ENCODE measurements at regions not wholly inside any gene's neighbourhood (a gene's known extent, or its start where the extent isn't known, plus 50 kb on each side); places are given as distances from the start of the nearest gene placed in this dataset.

DNA sequence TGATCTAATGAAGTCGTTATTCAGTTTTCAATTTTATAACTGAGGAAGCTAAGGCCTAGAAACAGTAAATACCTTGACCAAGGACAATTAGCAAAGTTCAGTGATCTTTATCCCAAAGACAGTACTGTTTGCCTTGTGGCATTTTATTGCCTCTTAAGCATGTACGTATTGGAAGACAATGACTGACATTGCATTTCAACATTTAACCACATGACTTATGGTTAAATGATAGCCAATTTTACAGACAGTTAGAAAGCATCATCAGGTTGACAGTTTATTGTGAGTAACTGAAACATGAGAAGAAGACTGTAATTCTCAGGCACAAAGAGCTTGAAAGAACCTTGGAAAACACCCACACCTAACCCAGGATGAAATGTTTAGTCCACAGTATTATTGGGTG, 390.8 kb upstream of the ZNF385D start:
- Histone ChIP-seq H3K36me3 (ENCODE audit: insufficient read depth, low read length, poor library complexity, severe bottlenecking) (no peaks in the 10 kb centered on the region), H3K4me1 (ENCODE audit: insufficient read depth, low read length, poor library complexity, severe bottlenecking) (no peaks in the 10 kb centered on the region), H3K27ac (ENCODE audit: low read depth, low read length, poor library complexity, severe bottlenecking) (no peak overlapping the region), H3K27me3 (replicated peaks; ENCODE audit: insufficient read depth, low read depth, low read length, poor library complexity) (no peaks in the 10 kb centered on the region), H3K9me3 (ENCODE audit: low read depth, low read length, poor library complexity, severe bottlenecking) (no peaks in the 10 kb centered on the region), H3K4me3 (ENCODE audit: low read depth, low read length, poor library complexity, severe bottlenecking) (no peak overlapping the region)
- no peak for TF ChIP-seq EZH2 (IDR thresholded peaks at IDR 0.05; ENCODE audit: borderline replicate concordance, low read depth, low read length, poor library complexity, severe bottlenecking)
- TF ChIP-seq CTCF (conservative IDR thresholded peaks at IDR 0.05; ENCODE audit: low read depth, low read length): no peak
- no TSS peak for BruUV-seq (replicated peaks)
- no peak for DNase-seq (ENCODE audit: low spot score)
- intact Hi-C loops (cut with micrococcal nuclease; ENCODE audit: unreplicated experiment): no loop called here
- CTCF ChIA-PET: no interaction called here
- POLR2A ChIA-PET (ENCODE audit: low non-redundant PET): no interaction called here

DNA sequence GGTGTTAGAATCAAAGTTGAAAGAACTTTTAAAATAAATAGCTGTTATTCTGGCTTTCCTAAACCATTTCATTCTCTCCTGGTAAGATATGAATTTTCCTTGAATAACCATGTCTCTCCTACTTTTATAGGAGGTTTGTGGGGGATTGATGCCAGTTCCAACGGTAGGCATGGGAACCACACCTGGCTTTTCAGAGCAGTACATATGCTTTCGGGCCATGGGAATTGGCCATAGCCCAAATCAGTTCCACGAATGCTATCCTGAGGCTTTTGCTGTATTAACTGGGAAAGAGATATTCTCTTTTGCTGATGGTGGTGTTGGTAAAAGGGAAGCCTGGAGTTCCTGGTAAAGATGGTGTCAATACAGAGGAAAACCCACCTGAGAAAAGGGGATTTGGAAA, 396.2 kb upstream of the ZNF385D start:
- Histone ChIP-seq H3K27ac (ENCODE audit: low read depth, low read length, poor library complexity, severe bottlenecking) (no peak overlapping the region), H3K36me3 (ENCODE audit: insufficient read depth, low read length, poor library complexity, severe bottlenecking) (no peaks in the 10 kb centered on the region), H3K27me3 (replicated peaks; ENCODE audit: insufficient read depth, low read depth, low read length, poor library complexity) (no peaks in the 10 kb centered on the region), H3K4me3 (ENCODE audit: low read depth, low read length, poor library complexity, severe bottlenecking) (no peak overlapping the region), H3K4me1 (ENCODE audit: insufficient read depth, low read length, poor library complexity, severe bottlenecking) (no peaks in the 10 kb centered on the region), H3K9me3 (ENCODE audit: low read depth, low read length, poor library complexity, severe bottlenecking) (no peaks in the 10 kb centered on the region)
- BruUV-seq (replicated peaks): no TSS peak
- DNase-seq (ENCODE audit: low spot score): no peak
- TF ChIP-seq EZH2 (IDR thresholded peaks at IDR 0.05; ENCODE audit: borderline replicate concordance, low read depth, low read length, poor library complexity, severe bottlenecking) (no peak), CTCF (conservative IDR thresholded peaks at IDR 0.05; ENCODE audit: low read depth, low read length) (no peak)
- intact Hi-C loops (cut with micrococcal nuclease; ENCODE audit: unreplicated experiment): no loop called here
- CTCF ChIA-PET: no interaction called here
- POLR2A ChIA-PET (ENCODE audit: low non-redundant PET): no interaction called here

- no TSS peak for BruUV-seq (replicated peaks)
- Histone ChIP-seq H3K27me3 (replicated peaks; ENCODE audit: insufficient read depth, low read depth, low read length, poor library complexity) (no peaks in the 10 kb centered on the region), H3K9me3 (ENCODE audit: low read depth, low read length, poor library complexity, severe bottlenecking) (peaks cover 1% of the 10 kb centered on the region), H3K4me3 (ENCODE audit: low read depth, low read length, poor library complexity, severe bottlenecking) (no peak overlapping the region), H3K27ac (ENCODE audit: low read depth, low read length, poor library complexity, severe bottlenecking) (no peak overlapping the region), H3K4me1 (ENCODE audit: insufficient read depth, low read length, poor library complexity, severe bottlenecking) (no peaks in the 10 kb centered on the region), H3K36me3 (ENCODE audit: insufficient read depth, low read length, poor library complexity, severe bottlenecking) (no peaks in the 10 kb centered on the region)
- CTCF ChIA-PET: no interaction called here
- POLR2A ChIA-PET (ENCODE audit: low non-redundant PET): no interaction called here
- no peak for DNase-seq (ENCODE audit: low spot score)
- TF ChIP-seq EZH2 (IDR thresholded peaks at IDR 0.05; ENCODE audit: borderline replicate concordance, low read depth, low read length, poor library complexity, severe bottlenecking) (no peak), CTCF (conservative IDR thresholded peaks at IDR 0.05; ENCODE audit: low read depth, low read length) (no peak)
- intact Hi-C loops (cut with micrococcal nuclease; ENCODE audit: unreplicated experiment): no loop called here
Measured at GRCh38 chr3:22156868-22157267, 405.9 kb upstream of the ZNF385D start.
